Esophagus squamous epithelium (tissue), 4 donors: ENCODE measurements at regions not wholly inside any gene's neighbourhood (a gene's known extent, or its start where the extent isn't known, plus 50 kb on each side); places are given as distances from the start of the nearest gene placed in this dataset.

ENCODE experiments used
- CTCF ChIP-seq, 6 experiments: fragments of 450-650 bp in 4 of 6; fragments of 200-600 bp in 2 of 6; sonication (generic) in 2 of 6; IDR thresholded peaks; one replicate each; pipeline ENCODE4 v1.5.1; 2016 to 2019; ENCODE audit warnings: antibody characterized with exemption in 6 of 6, mild to moderate bottlenecking in 4 of 6, moderate library complexity in 4 of 6
- POLR2A ChIP-seq, 4 donors: fragments of 450-650 bp; IDR thresholded peaks; one replicate each; pipeline ENCODE4 v1.6.1; 2017; ENCODE audit warnings: antibody characterized with exemption in 4 of 4, mild to moderate bottlenecking in 4 of 4, moderate library complexity in 3 of 4

- TF ChIP-seq POLR2A (IDR thresholded peaks at IDR 0.05) = no peak
- TF ChIP-seq CTCF (IDR thresholded peaks at IDR 0.05) = no peak
These were observed 215.3 kb downstream of the BARX2 start for GRCh38 chr11:129590753-129591475.
